C4-2B (cell line): ENCODE measurements at regions not wholly inside any gene's neighbourhood (a gene's known extent, or its start where the extent isn't known, plus 50 kb on each side); places are given as distances from the start of the nearest gene placed in this dataset.

ENCODE experiments used
- H3K27ac ChIP-seq: fragments of 450-650 bp; 2 replicates; pipeline ENCODE4 v1.5.1; 2017
- CTCF ChIP-seq: fragments of 450-650 bp; conservative IDR thresholded peaks from 2 replicates; pipeline ENCODE4 v1.5.1; 2017; ENCODE audit warnings: mild to moderate bottlenecking
- ZFX ChIP-seq: fragments of 450-650 bp; IDR thresholded peaks from 2 replicates; pipeline ENCODE4 v1.6.1; 2017

DNA sequence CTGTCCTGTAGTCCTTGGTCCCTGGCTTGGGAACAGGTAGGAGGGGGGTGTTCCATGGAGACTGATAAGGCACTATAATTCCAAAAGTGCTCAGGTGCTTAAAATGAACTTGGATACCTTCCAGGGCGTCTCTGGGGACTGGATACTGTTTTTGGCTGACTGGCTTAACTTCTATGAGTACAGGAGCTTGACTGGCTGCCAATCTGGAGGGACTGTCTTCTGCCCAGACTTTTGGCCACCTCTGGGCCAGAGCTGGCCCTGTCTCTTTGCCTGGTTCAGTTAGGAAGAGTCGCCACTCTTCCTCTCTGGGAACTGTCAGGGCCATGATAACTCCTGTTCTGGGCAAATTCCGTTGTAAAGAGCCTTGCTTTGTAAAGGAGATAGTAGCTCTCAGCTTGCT, 407.0 kb downstream of the TGFB2 start:
- H3K27ac ChIP-seq = no peak overlapping the region
- TF ChIP-seq CTCF (no peak), ZFX (no peak)

DNA sequence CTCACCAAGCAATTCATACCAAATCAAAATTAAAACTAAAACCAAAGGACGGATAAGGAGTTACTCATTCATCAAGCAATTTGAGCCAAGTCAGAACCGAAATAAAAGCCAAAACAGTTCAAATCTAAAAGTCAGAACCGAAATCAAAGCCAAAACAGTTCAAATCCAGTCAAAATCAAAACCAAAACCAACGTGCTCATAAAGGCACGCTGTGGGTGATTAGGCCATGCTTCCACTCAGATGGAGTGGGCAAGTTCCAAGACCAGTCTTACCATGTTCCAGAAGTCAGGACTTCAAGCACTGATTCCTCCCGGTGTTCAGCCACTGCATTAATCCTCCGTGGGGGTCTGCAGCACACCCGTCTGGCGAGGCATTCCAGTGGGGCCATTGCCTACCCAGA, 409.3 kb downstream of the TGFB2 start:
- TF ChIP-seq ZFX (no peak), CTCF (no peak)
- no peak overlapping the region for H3K27ac ChIP-seq

- no peak for TF ChIP-seq CTCF
- no peak for TF ChIP-seq ZFX
- H3K27ac ChIP-seq = no peak overlapping the region
These were observed 410.0 kb downstream of the TGFB2 start for GRCh38 chr1:218755128-218755527.

DNA sequence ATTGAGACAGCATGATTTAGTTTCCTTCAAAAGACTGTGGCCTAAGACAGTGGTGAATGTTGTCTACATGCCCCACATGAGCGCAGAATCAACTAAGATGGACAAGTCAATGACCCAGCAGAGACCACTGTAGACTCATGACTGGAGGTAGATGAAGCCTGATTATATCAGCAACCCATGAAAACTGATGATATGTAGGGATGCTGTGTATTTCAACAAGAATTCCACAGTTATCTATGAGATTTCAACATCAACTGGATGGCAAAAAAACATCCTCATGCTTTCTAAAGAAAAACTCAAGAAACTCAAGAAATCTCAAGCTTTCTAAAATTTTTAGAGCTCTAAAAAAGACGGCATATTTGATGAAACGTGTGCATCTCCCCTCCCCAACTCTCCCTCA, 413.9 kb upstream of the LYPLAL1 start:
- TF ChIP-seq ZFX = no peak
- TF ChIP-seq CTCF = no peak
- no peak overlapping the region for H3K27ac ChIP-seq

GRCh38 chr1:218760601-218761570, 412.8 kb upstream of the LYPLAL1 start:
- no peak overlapping the region for H3K27ac ChIP-seq
- TF ChIP-seq ZFX = no peak
- no peak for TF ChIP-seq CTCF

- no peak for TF ChIP-seq ZFX
- no peak for TF ChIP-seq CTCF
- H3K27ac ChIP-seq = no peak overlapping the region
These were observed 410.1 kb upstream of the LYPLAL1 start for GRCh38 chr1:218763538-218763937.

DNA sequence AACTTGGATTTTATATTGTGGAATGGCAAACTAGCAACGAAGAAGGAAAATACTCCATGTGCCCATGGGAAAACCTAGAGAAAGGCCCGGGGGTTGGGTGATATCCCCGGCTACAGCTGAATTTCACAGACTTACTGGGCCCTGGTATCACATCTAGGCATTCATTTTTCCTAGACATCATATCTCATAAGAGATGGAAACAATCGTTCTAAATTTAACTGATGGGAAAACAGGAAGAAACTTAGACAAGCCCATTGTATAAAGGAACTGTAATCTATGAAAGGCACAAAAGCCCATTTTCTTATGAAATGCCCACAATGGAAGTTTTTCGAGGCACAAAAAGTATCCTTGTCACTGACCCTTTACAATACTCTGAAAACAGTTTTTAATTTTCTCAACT, 407.9 kb upstream of the LYPLAL1 start:
- H3K27ac ChIP-seq = no peak overlapping the region
- TF ChIP-seq ZFX (no peak), CTCF (no peak)
